ENCODE measurements at regions not wholly inside any gene's neighbourhood (a gene's known extent, or its start where the extent isn't known, plus 50 kb on each side); places are given as distances from the start of the nearest gene placed in this dataset.

- H3K27ac Mint-ChIP-seq: no peak overlapping the region
- H3K79me2 ChIP-seq (ENCODE audit: insufficient read depth, low read length): no peaks in the 10 kb centered on the region
- no peaks in the 10 kb centered on the region for H3K36me3 Mint-ChIP-seq
- no peak overlapping the region for H3K27ac ChIP-seq (ENCODE audit: low read depth in 1 of 2, low read length in 2 of 2)
- H3K4me3 Mint-ChIP-seq: no peak overlapping the region
- H3K4me1 Mint-ChIP-seq: no peaks in the 10 kb centered on the region
- H3K4me1 ChIP-seq (ENCODE audit: control insufficient read depth in 1 of 2, insufficient read depth in 2 of 2, low read length in 2 of 2): no peaks in the 10 kb centered on the region
- no peaks in the 10 kb centered on the region for H3K36me3 ChIP-seq (replicated peaks in 1 of 2; ENCODE audit: control insufficient read depth in 1 of 2, insufficient read depth in 2 of 2, low read length in 2 of 2)
- H3K9me3 ChIP-seq (replicated peaks in 1 of 2; ENCODE audit: control insufficient read depth in 1 of 2, insufficient read depth in 1 of 2, low read length in 2 of 2): no peaks in the 10 kb centered on the region
- WGBS (ENCODE audit: insufficient coverage): no CpG with 5 or more reads among the region's 3 CpGs
- intact Hi-C loops (cut with micrococcal nuclease): no loop called here
- H3K9me3 Mint-ChIP-seq: no peaks in the 10 kb centered on the region
- no peak overlapping the region for H3K9ac ChIP-seq (ENCODE audit: insufficient read depth, low read length, poor library complexity, severe bottlenecking)
- no peaks in the 10 kb centered on the region for H3K27me3 ChIP-seq (ENCODE audit: control insufficient read depth in 2 of 2, insufficient read depth in 2 of 2, low read length in 2 of 2)
- no peak for TF ChIP-seq CTCF (IDR thresholded peaks at IDR 0.05)
- no peak overlapping the region for H3K4me3 ChIP-seq (replicated peaks in 1 of 3; ENCODE audit: low read depth in 2 of 3, low read length in 3 of 3)
- no peaks in the 10 kb centered on the region for H3K27me3 Mint-ChIP-seq (ENCODE audit: low read depth in 3 of 3)
- H3K4me2 ChIP-seq (replicated peaks; ENCODE audit: extremely low read depth, low read length, poor library complexity, severe bottlenecking): no peak overlapping the region
- DNase-seq: no peak
- no peak overlapping the region for H2AFZ ChIP-seq (ENCODE audit: insufficient read depth, low read depth, low read length, poor library complexity, severe bottlenecking)
- H4K20me1 ChIP-seq (ENCODE audit: insufficient read depth, low read length): no peaks in the 10 kb centered on the region
Observed at GRCh38 chr11:37002831-37003230, 404.8 kb upstream of the RAG2 start.

DNA sequence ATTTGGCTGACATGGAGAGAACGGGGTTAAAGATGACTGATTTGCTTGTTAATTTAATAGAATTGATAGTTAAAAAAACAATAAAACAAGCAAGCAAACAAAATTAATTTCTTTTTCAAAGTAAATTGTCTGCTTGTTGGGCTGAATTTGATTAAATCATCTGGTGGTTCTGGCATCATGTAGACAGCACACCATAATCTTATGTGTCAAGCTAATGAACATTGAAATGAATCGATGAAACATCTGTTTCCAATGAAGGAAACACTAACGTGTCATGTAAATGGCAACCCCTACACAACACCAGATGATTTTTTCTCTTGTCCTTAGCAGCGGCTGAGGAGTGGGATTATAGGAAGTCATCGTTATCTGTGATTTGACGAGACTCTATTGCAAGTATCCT is 399.6 kb upstream of the RAG2 start:
- Histone ChIP-seq H3K4me2 (replicated peaks; ENCODE audit: extremely low read depth, low read length, poor library complexity, severe bottlenecking) (no peak overlapping the region), H3K27ac (ENCODE audit: low read depth in 1 of 2, low read length in 2 of 2) (no peak overlapping the region), H3K27me3 (ENCODE audit: control insufficient read depth in 2 of 2, insufficient read depth in 2 of 2, low read length in 2 of 2) (no peaks in the 10 kb centered on the region), H3K9me3 (replicated peaks in 1 of 2; ENCODE audit: control insufficient read depth in 1 of 2, insufficient read depth in 1 of 2, low read length in 2 of 2) (no peaks in the 10 kb centered on the region), H3K79me2 (ENCODE audit: insufficient read depth, low read length) (no peaks in the 10 kb centered on the region), H3K36me3 (replicated peaks in 1 of 2; ENCODE audit: control insufficient read depth in 1 of 2, insufficient read depth in 2 of 2, low read length in 2 of 2) (no peaks in the 10 kb centered on the region), H2AFZ (ENCODE audit: insufficient read depth, low read depth, low read length, poor library complexity, severe bottlenecking) (no peak overlapping the region), H3K9ac (ENCODE audit: insufficient read depth, low read length, poor library complexity, severe bottlenecking) (no peak overlapping the region), H3K4me1 (ENCODE audit: control insufficient read depth in 1 of 2, insufficient read depth in 2 of 2, low read length in 2 of 2) (no peaks in the 10 kb centered on the region), H3K4me3 (replicated peaks in 1 of 3; ENCODE audit: low read depth in 2 of 3, low read length in 3 of 3) (no peak overlapping the region), H4K20me1 (ENCODE audit: insufficient read depth, low read length) (no peaks in the 10 kb centered on the region)
- H3K4me3 Mint-ChIP-seq: no peak overlapping the region
- H3K27me3 Mint-ChIP-seq (ENCODE audit: low read depth in 3 of 3): no peaks in the 10 kb centered on the region
- TF ChIP-seq CTCF (IDR thresholded peaks at IDR 0.05): no peak
- intact Hi-C loops (cut with micrococcal nuclease): no loop called here
- H3K4me1 Mint-ChIP-seq: no peaks in the 10 kb centered on the region
- no CpG with 5 or more reads among the region's 6 CpGs for WGBS (ENCODE audit: insufficient coverage)
- no peaks in the 10 kb centered on the region for H3K36me3 Mint-ChIP-seq
- no peak for DNase-seq
- no peaks in the 10 kb centered on the region for H3K9me3 Mint-ChIP-seq
- no peak overlapping the region for H3K27ac Mint-ChIP-seq
